ENCODE measurements at regions not wholly inside any gene's neighbourhood (a gene's known extent, or its start where the extent isn't known, plus 50 kb on each side); places are given as distances from the start of the nearest gene placed in this dataset.

DNA sequence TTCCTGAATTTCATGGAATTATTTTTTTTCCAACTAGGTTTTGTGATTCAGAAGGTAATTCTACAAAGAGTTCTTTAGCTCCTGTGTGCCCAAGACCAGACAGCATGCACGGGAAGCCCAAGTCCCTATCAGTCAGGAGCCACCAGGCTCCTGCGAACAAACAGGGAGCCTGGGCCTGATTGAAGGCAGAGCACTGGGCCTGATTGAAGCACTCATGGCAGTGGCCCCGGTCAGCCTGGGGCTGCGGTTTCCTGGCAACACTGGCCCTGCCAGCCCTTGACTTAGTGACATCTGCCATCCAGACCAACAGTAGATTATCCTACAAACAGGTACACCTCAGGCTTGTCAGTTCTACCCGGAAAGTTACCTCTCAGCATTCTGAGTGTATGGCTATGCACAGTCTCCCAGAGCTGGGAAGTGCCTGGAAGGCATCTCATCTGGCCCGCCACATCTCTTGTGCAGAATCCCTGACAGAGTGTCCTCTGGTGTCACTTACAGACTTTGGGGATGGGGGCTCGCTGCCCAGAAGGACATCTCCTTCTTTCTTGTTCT is 133.8 kb downstream of the VEGFA start:
- no peaks in the 10 kb centered on the region for H3K79me2 ChIP-seq (ENCODE audit: insufficient read depth, low read length)
- no peaks in the 10 kb centered on the region for H3K27me3 ChIP-seq (ENCODE audit: insufficient read depth, low read length)
- no peak overlapping the region for H3K9ac ChIP-seq (ENCODE audit: low read length)
- H3K9me2 ChIP-seq (ENCODE audit: insufficient read depth) = no peaks in the 10 kb centered on the region
- H2AFZ ChIP-seq (ENCODE audit: low read depth, low read length, poor library complexity, severe bottlenecking) = no peak overlapping the region
- no peaks in the 10 kb centered on the region for H3K9me3 ChIP-seq (ENCODE audit: control insufficient read depth in 1 of 2, insufficient read depth in 1 of 2, low read depth in 1 of 2, low read length in 2 of 2)
- ChIA-PET POLR2A (no interaction called here), CTCF (no interaction called here), RAD21 (ENCODE audit: low non-redundant PET in 1 of 2, low total read pairs in 2 of 2, uncharacterized antibody in 2 of 2, unreplicated experiment in 2 of 2) (no interaction called here)
- H3K36me3 ChIP-seq (ENCODE audit: control insufficient read depth in 1 of 2, insufficient read depth in 2 of 2, low read length in 2 of 2) = no peaks in the 10 kb centered on the region
- no peaks in the 10 kb centered on the region for H4K20me1 ChIP-seq (ENCODE audit: insufficient read depth)
- H3K4me3 ChIP-seq (replicated peaks in 1 of 2; ENCODE audit: low read depth in 1 of 2, low read length in 2 of 2) = no peak overlapping the region
- no peak for ATAC-seq
- BruUV-seq (replicated peaks) = no TSS peak
- DNase-seq (ENCODE audit: low read depth, low spot score) = no peak
- no peak overlapping the region for H3K4me2 ChIP-seq (ENCODE audit: low read length)
- no peaks in the 10 kb centered on the region for H3K4me1 ChIP-seq (ENCODE audit: control insufficient read depth in 1 of 2, insufficient read depth in 2 of 2, low read length in 2 of 2)
- H3K27ac ChIP-seq (ENCODE audit: low read depth, low read length) = no peak overlapping the region
- intact Hi-C loops (cut with micrococcal nuclease) = no loop called here
- no peak for TF ChIP-seq EZH2 (IDR thresholded peaks at IDR 0.05)

DNA sequence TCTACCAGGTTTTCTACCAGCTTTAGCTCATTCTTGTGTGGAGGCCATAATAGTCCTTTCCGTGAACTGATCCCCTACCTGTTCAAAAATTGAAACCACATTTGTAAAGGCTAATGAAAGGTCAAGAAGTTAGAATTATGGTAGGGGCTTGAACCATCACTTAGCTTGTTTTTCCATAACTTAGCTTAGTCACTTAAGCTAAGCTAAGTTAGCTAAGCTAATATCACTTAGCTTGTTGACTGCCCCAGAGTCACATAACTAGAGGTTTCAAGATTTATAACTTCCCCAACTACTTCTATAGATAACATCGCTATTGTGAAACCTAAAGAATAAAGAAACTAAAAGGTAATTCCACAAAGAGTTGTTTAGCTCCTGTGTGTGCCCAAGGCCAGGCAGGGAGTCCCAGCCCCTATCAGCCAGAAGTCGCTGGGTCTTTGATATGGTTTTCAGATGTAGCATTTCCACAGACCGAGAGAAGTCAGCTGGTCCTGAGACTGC is 131.8 kb downstream of the VEGFA start:
- Histone ChIP-seq H2AFZ (ENCODE audit: low read depth, low read length, poor library complexity, severe bottlenecking) (no peak overlapping the region), H3K27ac (ENCODE audit: low read depth, low read length) (no peak overlapping the region), H3K9ac (ENCODE audit: low read length) (no peak overlapping the region), H3K36me3 (ENCODE audit: control insufficient read depth in 1 of 2, insufficient read depth in 2 of 2, low read length in 2 of 2) (no peaks in the 10 kb centered on the region), H3K4me2 (ENCODE audit: low read length) (no peak overlapping the region), H3K27me3 (ENCODE audit: insufficient read depth, low read length) (no peaks in the 10 kb centered on the region), H3K9me2 (ENCODE audit: insufficient read depth) (no peaks in the 10 kb centered on the region), H3K4me1 (ENCODE audit: control insufficient read depth in 1 of 2, insufficient read depth in 2 of 2, low read length in 2 of 2) (no peaks in the 10 kb centered on the region), H4K20me1 (ENCODE audit: insufficient read depth) (no peaks in the 10 kb centered on the region), H3K4me3 (replicated peaks in 1 of 2; ENCODE audit: low read depth in 1 of 2, low read length in 2 of 2) (no peak overlapping the region), H3K9me3 (ENCODE audit: control insufficient read depth in 1 of 2, insufficient read depth in 1 of 2, low read depth in 1 of 2, low read length in 2 of 2) (no peaks in the 10 kb centered on the region), H3K79me2 (ENCODE audit: insufficient read depth, low read length) (no peaks in the 10 kb centered on the region)
- intact Hi-C loops (cut with micrococcal nuclease) = no loop called here
- BruUV-seq (replicated peaks) = no TSS peak
- POLR2A ChIA-PET = no interaction called here
- ATAC-seq (no peak), DNase-seq (ENCODE audit: low read depth, low spot score) (no peak)
- RAD21 ChIA-PET (ENCODE audit: low non-redundant PET in 1 of 2, low total read pairs in 2 of 2, uncharacterized antibody in 2 of 2, unreplicated experiment in 2 of 2) = no interaction called here
- CTCF ChIA-PET = no interaction called here
- no peak for TF ChIP-seq ZNF274 (IDR thresholded peaks at IDR 0.05; ENCODE audit: low read depth, low read length)
- TF ChIP-seq FOSL1 (IDR thresholded peaks at IDR 0.05; ENCODE audit: low read depth) = no peak
- no peak for TF ChIP-seq SIN3A (IDR thresholded peaks at IDR 0.05; ENCODE audit: low read depth)
- TF ChIP-seq YY1 (IDR thresholded peaks at IDR 0.05; ENCODE audit: extremely low read depth, insufficient replicate concordance, low read depth, low read length) = no peak
- TF ChIP-seq, protein P1, sequence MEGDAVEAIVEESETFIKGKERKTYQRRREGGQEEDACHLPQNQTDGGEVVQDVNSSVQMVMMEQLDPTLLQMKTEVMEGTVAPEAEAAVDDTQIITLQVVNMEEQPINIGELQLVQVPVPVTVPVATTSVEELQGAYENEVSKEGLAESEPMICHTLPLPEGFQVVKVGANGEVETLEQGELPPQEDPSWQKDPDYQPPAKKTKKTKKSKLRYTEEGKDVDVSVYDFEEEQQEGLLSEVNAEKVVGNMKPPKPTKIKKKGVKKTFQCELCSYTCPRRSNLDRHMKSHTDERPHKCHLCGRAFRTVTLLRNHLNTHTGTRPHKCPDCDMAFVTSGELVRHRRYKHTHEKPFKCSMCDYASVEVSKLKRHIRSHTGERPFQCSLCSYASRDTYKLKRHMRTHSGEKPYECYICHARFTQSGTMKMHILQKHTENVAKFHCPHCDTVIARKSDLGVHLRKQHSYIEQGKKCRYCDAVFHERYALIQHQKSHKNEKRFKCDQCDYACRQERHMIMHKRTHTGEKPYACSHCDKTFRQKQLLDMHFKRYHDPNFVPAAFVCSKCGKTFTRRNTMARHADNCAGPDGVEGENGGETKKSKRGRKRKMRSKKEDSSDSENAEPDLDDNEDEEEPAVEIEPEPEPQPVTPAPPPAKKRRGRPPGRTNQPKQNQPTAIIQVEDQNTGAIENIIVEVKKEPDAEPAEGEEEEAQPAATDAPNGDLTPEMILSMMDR (IDR thresholded peaks at IDR 0.05 in 2 of 3, conservative IDR thresholded peaks at IDR 0.05 in 1 of 3; ENCODE audit: borderline replicate concordance in 1 of 3, insufficient read depth in 1 of 3, low read depth in 2 of 3, low read length in 2 of 3) = no peak
- TF ChIP-seq, protein P2, sequence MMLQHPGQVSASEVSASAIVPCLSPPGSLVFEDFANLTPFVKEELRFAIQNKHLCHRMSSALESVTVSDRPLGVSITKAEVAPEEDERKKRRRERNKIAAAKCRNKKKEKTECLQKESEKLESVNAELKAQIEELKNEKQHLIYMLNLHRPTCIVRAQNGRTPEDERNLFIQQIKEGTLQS (IDR thresholded peaks at IDR 0.05) = no peak
- TF ChIP-seq EZH2phosphoT487 (IDR thresholded peaks at IDR 0.05; ENCODE audit: borderline replicate concordance) = no peak
- TF ChIP-seq SRF (IDR thresholded peaks at IDR 0.05; ENCODE audit: low read depth) = no peak

Measured in HCT116 (cell line).